ENCODE measurements at regions not wholly inside any gene's neighbourhood (a gene's known extent, or its start where the extent isn't known, plus 50 kb on each side); places are given as distances from the start of the nearest gene placed in this dataset.

- no peak for TF ChIP-seq CTCF (conservative IDR thresholded peaks at IDR 0.05)
- H3K27me3 Mint-ChIP-seq = no peaks in the 10 kb centered on the region
- no peaks in the 10 kb centered on the region for H3K9me3 Mint-ChIP-seq
- no peak overlapping the region for H3K4me3 Mint-ChIP-seq
- H3K4me1 Mint-ChIP-seq (ENCODE audit: unreplicated experiment) = peaks cover 39% of the 10 kb centered on the region
- no peak overlapping the region for H3K27ac Mint-ChIP-seq
- DNase-seq (ENCODE audit: extremely low spot score, unreplicated experiment) = no peak
- H3K36me3 Mint-ChIP-seq = no peaks in the 10 kb centered on the region
Observed at GRCh38 chrX:124502166-124502565, 155.8 kb downstream of the SH2D1A start.

- Mint-ChIP-seq H3K9me3 (no peaks in the 10 kb centered on the region), H3K27me3 (no peaks in the 10 kb centered on the region), H3K4me3 (no peak overlapping the region), H3K36me3 (no peaks in the 10 kb centered on the region), H3K27ac (no peak overlapping the region), H3K4me1 (ENCODE audit: unreplicated experiment) (peaks cover 43% of the 10 kb centered on the region)
- no peak for TF ChIP-seq CTCF (conservative IDR thresholded peaks at IDR 0.05)
- DNase-seq (ENCODE audit: extremely low spot score, unreplicated experiment) = no peak
Observed at GRCh38 chrX:124502599-124502998, 156.2 kb downstream of the SH2D1A start.

- Mint-ChIP-seq H3K27me3 (no peaks in the 10 kb centered on the region), H3K4me1 (ENCODE audit: unreplicated experiment) (peaks cover 43% of the 10 kb centered on the region)
Observed at GRCh38 chrX:124504111-124504983, 158.0 kb downstream of the SH2D1A start.

GRCh38 chrX:124506066-124506465 lies 159.7 kb downstream of the SH2D1A start:
- peaks cover under 1% of the 10 kb centered on the region for H3K27me3 Mint-ChIP-seq
- H3K4me3 Mint-ChIP-seq = no peak overlapping the region
- no peaks in the 10 kb centered on the region for H3K36me3 Mint-ChIP-seq
- H3K9me3 Mint-ChIP-seq = no peaks in the 10 kb centered on the region
- no peak for TF ChIP-seq CTCF (conservative IDR thresholded peaks at IDR 0.05)
- H3K27ac Mint-ChIP-seq = no peak overlapping the region
- DNase-seq (ENCODE audit: extremely low spot score, unreplicated experiment) = no peak
- H3K4me1 Mint-ChIP-seq (ENCODE audit: unreplicated experiment) = peaks cover 34% of the 10 kb centered on the region

More at GRCh38 chrX:124504111-124504983, 158.0 kb downstream of the SH2D1A start:
- no peak for DNase-seq (ENCODE audit: extremely low spot score, unreplicated experiment)
- Mint-ChIP-seq H3K4me3 (no peak overlapping the region), H3K27ac (no peak overlapping the region), H3K36me3 (no peaks in the 10 kb centered on the region), H3K9me3 (no peaks in the 10 kb centered on the region)
- no peak for TF ChIP-seq CTCF (conservative IDR thresholded peaks at IDR 0.05)

- no peaks in the 10 kb centered on the region for H3K9me3 Mint-ChIP-seq
- peaks cover 24% of the 10 kb centered on the region for H3K4me1 Mint-ChIP-seq (ENCODE audit: unreplicated experiment)
- no peaks in the 10 kb centered on the region for H3K36me3 Mint-ChIP-seq
Observed at GRCh38 chrX:124507246-124507645, 160.9 kb downstream of the SH2D1A start.

More at GRCh38 chrX:124507246-124507645, 160.9 kb downstream of the SH2D1A start:
- Mint-ChIP-seq H3K27me3 (peaks cover 4% of the 10 kb centered on the region), H3K4me3 (no peak overlapping the region), H3K27ac (no peak overlapping the region)
- TF ChIP-seq CTCF (conservative IDR thresholded peaks at IDR 0.05) = no peak
- DNase-seq (ENCODE audit: extremely low spot score, unreplicated experiment) = no peak
